GM18520 (cell line): ENCODE measurements at regions not wholly inside any gene's neighbourhood (a gene's known extent, or its start where the extent isn't known, plus 50 kb on each side); places are given as distances from the start of the nearest gene placed in this dataset.
"Not testable (repeated sequence)": the region's sequence is repeated elsewhere in the genome, so short reads cannot be mapped to it uniquely, and the experiment has no call there.

Source experiments
- ATAC-seq: cut with Tn5 transposase; IDR thresholded peaks from one replicate; pipeline ENCODE4 v1.9.1; 2021; ENCODE audit not compliant: unreplicated experiment

DNA sequence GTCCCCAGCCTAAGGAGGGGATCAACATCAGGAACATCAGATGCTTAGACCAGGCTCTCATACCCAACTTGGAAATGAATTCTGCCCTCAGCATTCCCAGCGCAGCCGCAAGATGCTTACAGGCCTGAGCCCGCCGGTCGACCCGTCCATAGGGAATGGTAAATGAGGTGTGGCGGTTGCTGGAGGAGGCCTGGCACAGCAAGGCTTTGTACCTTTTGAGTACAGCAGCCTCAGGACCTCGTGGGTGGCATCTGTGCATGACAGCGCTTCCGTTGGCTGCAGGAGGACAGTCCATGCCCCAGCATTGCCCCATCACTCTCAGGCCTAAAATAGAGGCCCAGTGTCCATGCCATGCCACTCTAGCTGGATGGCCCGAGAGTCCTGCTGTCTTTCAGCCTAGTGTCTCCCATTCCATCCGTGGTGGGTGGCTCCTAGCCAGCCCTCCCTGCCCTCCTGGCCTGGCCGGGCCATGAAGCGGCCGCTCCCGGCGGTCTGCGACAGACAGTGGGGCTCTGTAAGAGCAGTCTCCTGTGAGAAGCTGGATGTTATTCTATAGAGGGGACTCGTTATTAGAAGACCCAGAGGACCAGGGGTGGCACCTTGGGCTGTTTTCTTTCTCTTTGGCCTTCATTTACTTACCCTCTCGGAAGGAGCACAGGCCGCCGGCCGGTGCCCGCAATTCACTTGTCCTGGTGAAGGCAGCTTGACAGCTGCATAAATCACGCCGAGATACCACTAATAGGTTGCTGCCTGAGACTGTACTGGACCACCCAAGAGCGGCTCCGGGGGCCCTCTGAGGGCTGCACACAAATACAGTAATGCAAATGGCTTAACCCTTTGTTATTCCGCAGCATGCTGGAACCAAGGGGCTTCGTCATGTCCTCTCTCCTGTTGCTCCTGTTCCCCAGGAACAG lies 223.5 kb upstream of the TUT7 start:
- ATAC-seq: no peak

DNA sequence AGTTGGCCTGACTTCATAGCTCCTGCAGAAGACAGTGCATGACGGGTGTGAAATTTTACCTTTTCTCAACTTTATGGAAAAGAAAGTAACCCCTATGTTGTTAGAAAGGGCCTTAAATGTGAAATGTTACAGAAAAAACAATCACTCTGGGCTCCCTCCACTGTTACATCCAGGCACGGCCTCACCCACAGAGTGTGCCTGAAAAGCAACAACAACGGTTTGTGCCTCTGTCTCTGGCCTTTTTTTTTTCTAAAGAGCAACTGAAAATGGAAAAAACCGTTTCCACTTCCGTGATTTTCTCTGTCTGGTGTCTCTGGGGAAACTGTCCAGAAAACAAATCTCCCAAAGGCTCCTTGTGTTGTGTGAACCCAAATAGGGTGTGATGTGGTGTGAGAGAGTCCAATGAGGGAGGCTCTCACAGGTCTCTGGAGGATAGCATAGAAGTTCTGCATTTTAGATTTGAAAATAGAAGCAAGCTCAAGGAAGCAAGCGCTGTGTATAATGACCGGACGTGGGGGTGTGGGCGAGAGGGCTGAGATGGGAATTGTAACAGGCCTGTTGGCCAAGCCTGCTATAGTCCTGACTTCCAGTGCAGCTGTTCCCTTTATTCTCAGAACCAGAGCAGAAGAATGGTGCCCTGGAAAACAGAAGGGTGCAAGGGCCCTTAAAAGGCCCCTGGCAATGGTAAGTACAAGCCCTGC lies 221.8 kb upstream of the TUT7 start:
- ATAC-seq: no peak

DNA sequence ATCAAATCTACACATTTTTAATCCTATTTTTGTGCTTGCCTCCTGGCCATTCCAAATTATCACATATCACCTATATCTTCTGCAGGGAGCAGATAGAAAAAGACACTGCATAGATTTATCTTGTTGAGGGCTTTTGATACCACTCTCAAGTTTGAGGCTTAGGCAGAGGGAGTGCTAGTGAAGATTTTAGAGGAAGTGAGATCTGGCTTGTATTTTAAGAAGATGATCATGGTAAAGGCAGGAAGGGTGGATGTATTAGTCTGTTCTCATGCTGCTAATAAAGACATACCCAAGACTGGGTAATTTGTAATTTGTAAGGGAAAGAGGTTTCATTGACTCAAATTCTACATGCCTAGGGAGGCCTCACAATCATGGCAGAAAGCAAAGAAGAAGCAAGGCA lies 220.9 kb upstream of the TUT7 start:
- no peak for ATAC-seq

DNA sequence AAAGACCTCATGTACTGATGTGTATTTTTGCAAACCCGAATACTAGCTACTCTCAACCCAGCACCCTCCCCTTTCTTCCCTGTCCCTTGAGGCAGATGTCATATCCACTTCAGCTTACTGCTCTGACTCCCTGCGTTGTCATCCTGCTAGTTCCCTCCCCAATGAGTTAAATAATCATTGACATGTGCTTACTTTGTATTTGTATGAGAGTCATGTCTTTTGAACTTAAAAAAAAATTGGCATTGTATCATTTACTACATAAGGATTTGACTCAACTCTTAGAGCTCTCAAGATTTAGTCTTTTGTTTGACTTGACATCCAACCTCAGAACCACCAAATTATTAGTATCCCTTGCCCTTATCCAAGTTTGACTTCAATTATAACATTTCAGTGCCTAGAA lies 219.7 kb upstream of the TUT7 start:
- no peak for ATAC-seq

DNA sequence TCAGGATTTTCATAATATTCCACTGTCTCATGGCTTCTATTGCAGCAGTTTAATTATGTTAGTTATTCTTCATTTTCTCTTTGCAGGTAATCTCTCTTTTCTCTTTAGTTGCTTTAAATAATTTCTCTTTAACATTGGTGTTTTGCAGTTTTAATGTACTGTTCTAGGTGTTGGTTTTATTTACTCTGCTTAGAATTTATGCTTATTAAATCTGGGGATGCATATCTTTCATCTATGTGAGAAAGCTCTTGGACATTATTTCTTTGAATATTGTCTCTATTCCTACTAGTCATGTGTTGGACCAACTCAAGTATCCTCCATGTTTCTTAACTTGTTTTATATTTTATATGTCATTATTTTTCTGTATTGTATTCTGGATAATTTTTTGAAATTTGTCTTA lies 218.7 kb upstream of the TUT7 start:
- no peak for ATAC-seq

DNA sequence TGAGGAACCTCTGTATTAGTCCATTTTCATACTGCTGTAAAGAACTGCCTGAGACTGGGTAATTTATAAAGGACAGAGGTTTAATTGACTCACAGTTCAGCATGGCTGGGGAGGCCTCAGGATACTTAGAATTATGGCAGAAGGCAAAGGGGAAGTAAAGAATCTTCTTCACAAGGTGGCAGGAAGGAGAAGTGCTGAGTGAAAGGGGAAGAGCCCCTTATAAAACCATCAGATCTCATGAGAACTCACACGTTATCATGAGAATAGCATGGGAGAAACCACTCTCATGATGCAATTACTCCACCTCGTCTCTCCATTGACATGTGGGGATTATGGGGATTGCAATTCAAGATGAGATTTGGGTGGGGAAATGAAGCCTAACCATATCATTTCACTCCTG lies 211.4 kb upstream of the TUT7 start:
- ATAC-seq: not testable (repeated sequence)

DNA sequence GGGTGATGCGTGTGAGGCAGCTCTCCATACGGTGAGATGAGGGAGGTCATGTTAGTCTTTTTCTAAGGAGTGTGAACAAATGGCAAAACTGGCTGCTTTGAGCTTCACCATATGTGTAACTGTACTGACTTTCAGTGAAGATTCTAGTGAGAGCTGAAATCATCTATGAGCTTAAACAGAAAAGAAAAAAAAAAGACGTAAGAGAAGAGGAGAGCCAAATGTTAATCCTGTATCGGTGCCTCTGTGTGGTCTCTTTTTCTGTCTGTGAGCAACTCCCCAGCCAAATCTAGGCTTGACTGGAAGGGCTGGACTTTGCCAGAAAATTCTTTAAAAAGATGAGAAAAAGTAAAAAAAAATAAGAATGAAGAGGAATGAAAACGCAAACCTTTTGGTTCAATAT lies 209.7 kb upstream of the TUT7 start:
- no peak for ATAC-seq

DNA sequence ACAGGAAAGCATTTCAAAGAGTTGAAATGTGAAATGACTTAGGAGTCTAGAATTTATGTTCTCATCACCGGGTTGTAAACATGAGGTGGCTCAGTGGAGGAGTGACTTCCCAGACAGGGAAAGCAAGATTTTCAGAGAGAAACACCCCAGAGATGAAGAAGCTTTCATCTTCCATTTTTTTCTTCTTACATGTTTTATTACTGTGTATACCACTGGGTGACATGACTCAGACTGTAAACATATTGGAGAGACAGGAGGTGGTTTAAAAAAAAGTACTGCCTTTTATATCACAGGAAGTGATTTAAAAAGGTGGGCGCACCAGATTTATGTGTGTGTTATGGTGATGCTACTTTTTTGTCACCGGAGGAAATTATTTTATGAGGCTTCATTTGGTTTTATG lies 209.1 kb upstream of the TUT7 start:
- ATAC-seq: no peak

DNA sequence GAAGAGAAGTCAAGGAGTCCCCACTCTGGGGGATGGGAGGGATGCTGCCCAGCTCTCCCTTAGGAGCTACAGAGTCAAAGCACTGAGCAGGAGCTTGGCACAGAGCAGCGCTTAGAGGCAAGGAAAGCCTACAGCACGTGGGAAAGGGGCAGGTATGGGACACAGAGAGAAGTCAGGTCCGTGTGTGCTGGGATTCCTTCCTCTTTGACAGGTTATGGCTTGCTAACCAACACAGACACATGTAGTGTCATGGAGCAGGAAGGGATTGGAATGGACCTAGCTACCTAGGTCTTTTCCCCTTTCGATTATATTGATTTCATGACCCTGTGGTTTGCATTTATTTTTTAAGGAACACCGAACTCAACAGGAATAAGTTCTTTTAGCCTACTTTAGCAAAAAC lies 208.5 kb upstream of the TUT7 start:
- no peak for ATAC-seq

DNA sequence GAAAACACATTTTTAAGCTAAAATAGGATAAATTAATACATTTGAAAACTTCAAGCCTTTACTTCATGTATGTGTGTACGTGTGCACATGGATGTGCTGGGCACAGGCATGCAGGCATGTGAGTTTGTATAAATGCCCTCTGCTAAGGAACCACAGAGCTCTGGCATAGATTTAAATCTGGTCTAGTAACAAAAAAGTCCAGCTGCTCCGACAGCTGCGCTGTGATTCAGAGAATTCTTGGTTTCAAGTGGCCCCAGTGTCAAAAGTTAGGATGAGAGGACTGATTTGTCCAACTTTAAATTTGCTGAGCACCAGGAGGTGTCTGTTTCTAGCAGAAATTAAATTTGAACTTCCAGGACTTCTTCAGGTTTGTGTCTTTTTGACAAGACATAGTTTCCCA lies 203.7 kb upstream of the TUT7 start:
- no peak for ATAC-seq

DNA sequence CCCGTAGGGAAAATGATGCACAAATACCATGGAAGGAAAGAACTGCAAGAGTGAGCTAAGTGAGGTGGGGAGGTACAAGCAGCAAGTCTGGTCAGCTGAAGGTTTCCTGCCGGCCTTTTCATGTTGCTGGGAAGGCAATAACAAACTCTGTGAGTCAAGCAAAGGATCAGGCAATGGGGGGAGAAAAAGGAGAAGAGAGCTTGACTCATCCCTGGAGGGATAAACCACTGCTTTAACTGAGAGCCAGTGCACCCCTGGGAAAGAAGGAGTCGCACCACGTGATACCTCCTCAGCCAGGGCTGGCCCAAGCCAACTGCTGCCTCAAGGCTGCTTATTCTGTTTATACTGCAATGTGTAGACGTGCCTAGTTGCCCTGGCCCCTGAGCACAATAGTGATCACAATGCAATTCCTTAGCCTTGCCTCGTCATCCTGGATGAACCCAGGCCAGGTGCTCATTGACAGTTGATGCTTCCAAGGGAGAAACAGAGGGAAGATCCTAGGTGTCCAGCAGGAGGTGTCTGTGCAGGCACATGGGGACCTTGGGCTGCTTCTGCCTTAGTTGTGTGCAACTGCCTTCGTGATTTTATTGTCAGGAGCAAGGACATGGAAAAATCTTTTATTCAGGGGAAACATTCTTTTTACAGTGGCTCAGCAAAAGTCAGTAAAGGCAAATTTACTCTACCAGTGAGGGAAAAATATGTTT lies 203.0 kb upstream of the TUT7 start:
- ATAC-seq: no peak

DNA sequence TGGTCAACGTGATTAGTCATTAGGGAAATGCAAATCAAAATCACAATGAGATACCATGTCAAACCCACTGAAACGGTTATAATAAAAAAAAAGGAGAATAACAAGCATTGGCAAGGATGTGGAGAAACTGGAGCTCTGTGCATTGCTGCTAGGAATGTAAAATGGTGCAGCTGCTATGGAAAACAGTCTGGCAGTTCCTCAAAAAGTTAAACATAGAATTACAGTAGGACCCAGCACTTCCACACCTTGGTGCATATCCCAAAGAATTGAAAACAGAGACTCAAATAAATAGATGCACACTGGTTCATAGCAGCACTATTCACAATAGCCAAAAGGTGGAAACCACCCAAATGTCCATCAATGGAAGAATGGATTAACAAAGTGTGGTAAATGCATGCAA lies 201.5 kb upstream of the TUT7 start:
- no peak for ATAC-seq

DNA sequence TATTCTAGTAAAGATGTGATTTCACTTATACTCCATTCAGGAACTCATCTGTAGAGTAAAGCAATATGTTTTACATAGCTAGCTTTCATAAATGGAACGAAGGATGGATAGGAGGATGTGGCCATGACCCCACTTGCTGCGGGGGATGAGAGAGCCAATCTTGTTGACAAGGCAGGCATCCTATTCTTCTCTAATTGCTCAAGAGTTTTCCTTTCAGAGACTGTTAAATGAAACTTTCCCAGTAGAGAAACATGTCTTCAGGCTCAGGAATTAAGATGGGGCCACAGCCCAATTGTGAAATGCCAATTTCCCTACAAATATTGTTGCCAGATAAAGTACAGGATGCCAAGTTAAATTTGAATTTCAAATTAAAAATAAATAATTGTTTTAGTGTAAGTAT lies 196.2 kb upstream of the TUT7 start:
- ATAC-seq: no peak

DNA sequence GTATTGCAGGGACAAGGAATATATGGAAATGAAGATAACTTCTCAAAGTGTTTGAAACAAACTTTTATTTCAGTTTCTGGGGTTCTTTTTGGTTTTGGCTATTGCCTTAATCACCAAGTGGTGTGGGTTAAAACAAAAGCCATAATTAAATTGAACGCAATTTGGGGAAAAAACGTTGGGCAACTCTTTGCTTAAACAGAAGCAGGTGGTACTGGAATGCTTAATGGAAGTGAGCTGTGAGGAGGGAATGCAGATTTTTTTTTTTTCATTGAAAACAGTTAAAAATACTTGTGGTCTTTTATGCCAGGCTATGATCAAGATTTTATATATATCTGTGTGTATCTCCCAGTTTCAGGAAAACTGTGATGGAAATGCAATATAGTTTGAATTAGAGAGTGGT lies 195.7 kb upstream of the TUT7 start:
- no peak for ATAC-seq

DNA sequence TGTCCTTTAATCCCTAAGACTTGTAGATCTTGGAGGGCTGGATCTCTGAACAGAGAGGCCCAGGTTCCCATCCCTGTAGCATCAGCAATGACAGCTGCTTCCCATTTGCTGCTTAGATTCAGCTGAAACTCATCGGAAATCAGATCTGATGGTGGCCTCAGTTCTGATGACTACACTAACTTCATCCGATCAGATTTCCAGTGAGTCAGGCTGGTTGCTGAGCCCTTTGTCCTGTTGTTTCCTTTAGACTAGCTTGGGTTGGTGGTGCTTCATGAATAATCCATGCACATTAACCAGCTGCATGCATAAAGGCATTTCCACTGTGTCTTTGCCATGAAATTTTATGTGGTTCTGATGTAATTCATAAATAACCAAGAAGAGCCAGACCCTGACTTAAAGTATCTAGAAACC lies 195.2 kb upstream of the TUT7 start:
- ATAC-seq: no peak

DNA sequence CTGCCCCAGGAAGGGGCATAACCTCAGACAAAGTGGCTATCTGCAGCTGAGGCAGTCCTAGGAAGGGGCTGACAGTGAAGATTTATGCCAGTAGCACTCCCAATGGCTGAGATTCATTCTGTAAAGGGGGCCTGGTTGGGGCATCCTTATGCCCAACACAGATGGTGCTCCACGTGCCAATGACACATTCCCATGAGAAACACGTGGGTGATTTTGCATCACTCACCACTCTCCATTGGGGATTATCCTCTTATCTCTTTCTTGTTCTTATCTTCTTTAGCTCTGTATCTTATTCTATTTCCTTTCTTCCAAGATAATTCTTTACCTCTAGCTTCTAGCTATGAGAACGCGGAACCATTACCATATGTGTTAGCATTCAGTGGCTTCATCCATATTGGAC lies 194.0 kb upstream of the TUT7 start:
- ATAC-seq: no peak

DNA sequence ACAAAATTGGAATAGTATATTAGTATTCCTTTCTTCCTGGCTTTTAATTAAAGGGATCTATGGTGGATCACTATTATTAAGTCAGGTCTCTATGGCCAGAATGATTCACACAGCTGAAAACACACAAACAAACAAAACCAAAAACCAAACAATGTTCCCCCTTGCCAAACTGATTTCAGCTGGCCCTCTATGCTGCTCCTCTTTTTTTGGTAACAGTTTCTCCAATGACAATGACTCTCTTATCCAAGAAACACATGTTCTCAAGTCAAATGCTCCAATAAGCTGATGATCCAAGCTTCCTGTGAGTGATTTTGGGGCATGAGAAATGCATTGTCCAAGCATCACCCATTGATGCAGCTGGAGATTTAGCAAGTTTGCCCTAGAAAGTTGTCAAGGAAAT lies 193.4 kb upstream of the TUT7 start:
- no peak for ATAC-seq

DNA sequence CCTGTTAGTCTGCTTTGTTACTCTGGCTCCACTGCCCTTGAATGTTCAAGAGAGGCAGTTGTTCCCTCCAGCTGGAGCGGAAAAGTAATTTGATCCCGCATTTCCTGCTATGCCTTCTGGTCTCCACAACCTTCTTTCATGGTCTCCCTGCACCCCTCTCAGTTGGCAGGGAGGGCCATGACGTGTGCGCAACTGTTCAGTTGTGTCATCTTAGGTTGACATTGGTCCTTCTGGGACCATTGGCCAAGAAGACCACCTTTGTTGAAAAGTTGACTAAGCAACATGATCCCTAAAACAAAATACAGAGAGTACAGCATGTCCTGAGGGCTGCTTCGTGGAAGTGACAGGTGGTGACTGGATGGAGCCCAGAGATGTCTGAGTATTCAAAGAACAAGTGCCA lies 192.5 kb upstream of the TUT7 start:
- ATAC-seq: no peak

DNA sequence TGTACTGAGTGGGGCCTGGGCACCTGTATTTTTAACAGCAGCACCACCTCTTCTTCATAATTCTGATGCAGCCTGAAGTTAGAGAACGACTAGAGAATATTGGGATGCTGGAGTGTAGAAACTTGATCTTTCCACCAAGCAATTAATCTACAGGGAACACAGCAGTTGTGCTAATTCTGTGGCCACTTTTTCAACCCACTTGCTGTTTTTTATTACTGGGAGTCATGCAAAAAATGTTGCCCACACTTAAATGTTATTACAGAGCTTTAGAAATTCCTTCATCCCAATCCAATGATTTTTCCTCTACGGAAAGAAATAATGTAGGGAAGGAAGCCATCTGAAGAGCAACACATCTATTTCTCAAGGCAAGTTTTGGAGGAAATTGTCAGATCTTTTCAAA lies 190.9 kb upstream of the TUT7 start:
- ATAC-seq: no peak

DNA sequence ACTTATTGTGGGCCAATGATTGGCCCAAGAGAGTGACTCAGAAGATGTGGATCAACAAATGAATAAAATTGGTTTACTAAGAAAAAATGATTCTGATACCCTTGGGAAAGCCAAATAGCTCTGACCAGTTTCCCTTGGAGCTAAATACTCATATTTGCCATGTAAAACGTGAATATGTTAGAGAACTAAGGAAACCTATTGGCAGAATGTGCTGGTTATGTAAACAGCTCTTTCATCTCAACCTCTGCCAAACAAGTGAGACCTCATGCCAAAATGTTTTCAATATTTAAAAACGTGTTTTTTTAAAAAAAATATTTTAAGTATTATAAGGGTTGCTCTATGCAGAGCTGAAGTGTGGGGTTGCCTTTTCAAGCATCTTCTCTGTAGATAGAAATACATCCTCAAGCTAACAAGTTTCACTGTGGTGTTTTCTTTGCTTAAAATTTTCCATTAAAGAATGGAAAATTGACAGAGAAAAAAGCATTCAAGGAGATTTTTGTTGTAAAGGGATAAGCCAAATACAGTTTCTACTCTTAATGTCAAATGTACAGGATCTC lies 186.9 kb upstream of the TUT7 start:
- ATAC-seq: no peak

DNA sequence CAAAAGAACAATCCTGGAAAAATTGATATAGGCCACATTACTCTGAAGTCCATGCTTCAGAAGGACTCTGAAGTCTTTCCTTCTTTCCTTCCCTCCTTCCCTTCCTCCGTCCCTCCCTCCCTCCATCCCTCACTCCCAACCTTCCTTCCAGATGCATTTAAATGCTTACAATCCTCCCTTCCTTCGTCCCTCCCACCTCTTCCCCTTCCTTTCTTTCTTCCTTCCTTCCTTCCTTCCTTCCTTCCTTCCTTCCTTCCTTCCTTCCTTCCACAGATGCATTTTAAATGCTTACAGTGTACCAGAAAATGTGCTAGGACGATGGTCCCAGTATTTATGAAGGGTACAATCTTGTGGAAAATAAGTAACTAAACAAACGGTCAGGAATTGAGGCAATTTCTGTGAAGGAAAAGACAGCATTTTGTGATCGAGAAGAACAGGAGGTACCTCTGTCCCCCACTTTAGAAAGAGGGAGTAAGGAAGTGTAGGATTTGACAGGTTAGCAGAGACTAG lies 181.3 kb upstream of the TUT7 start:
- ATAC-seq: no peak
